Cardiac muscle cell (in vitro differentiated cells and primary cell): ENCODE measurements at regions not wholly inside any gene's neighbourhood (a gene's known extent, or its start where the extent isn't known, plus 50 kb on each side); places are given as distances from the start of the nearest gene placed in this dataset.

Source experiments
- DNase-seq, 2 donors: peaks; one replicate each; pipeline versions ENCODE4 v3.0.0 to v3.0.0-alpha.2; 2010 to 2017; ENCODE audit warnings: low read depth in 1 of 2, low spot score in 1 of 2
- H3K27ac ChIP-seq: fragments of 200-600 bp; sonication (generic); 2 replicates; pipeline ENCODE4 v1.5.1; 2016
- H3K27me3 ChIP-seq: fragments of 200-600 bp; sonication (generic); 2 replicates; pipeline ENCODE4 v1.6.0; 2016; ENCODE audit warnings: control low read depth
- H3K36me3 ChIP-seq: fragments of 200-600 bp; sonication (generic); 2 replicates; pipeline ENCODE4 v1.5.1; 2016; ENCODE audit warnings: control low read depth
- H3K4me1 ChIP-seq: fragments of 200-600 bp; sonication (generic); 2 replicates; pipeline ENCODE4 v1.8.1; 2017; ENCODE audit warnings: low read depth, mild to moderate bottlenecking, mixed run types
- H3K4me3 ChIP-seq: fragments of 200-600 bp; sonication (generic); 2 replicates; pipeline ENCODE4 v1.5.1; 2016; ENCODE audit warnings: mild to moderate bottlenecking
- H3K9me3 ChIP-seq: fragments of 200-600 bp; sonication (generic); 2 replicates; pipeline ENCODE4 v1.5.1; 2017; ENCODE audit warnings: low read depth, mild to moderate bottlenecking, control low read depth
- TF ChIP-seq, protein P1 (sequence below): IDR thresholded peaks from 2 replicates; pipeline ENCODE4 v1.5.1; 2012; ENCODE audit warnings: low read depth, mild to moderate bottlenecking, low read length

DNA sequence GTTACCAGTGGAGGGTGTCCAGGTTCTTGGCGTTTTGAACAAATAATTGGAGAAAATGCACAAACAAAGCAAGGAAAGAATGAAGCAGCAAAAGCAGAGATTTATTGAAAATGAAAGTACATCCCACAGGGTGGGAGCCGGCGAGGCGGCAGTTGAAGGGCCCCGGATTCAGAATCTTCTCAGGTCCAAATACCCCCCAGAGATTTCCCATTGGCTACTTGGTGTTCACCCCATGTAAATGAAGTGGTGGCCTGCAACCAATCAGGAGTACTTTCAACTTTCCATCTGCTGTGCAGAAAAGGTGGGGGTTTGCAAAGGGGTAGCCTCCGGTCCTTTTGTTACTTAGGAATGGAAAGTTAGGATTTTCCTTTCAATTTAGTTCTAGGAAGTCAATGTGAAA is 1447.0 kb downstream of the C4orf33 start:
- Histone ChIP-seq H3K9me3 (no peaks in the 10 kb centered on the region), H3K27me3 (peaks cover 7% of the 10 kb centered on the region), H3K4me3 (no peak overlapping the region), H3K27ac (no peak overlapping the region), H3K4me1 (peaks cover 12% of the 10 kb centered on the region), H3K36me3 (no peaks in the 10 kb centered on the region)
- no peak for DNase-seq
- TF ChIP-seq, protein P1, sequence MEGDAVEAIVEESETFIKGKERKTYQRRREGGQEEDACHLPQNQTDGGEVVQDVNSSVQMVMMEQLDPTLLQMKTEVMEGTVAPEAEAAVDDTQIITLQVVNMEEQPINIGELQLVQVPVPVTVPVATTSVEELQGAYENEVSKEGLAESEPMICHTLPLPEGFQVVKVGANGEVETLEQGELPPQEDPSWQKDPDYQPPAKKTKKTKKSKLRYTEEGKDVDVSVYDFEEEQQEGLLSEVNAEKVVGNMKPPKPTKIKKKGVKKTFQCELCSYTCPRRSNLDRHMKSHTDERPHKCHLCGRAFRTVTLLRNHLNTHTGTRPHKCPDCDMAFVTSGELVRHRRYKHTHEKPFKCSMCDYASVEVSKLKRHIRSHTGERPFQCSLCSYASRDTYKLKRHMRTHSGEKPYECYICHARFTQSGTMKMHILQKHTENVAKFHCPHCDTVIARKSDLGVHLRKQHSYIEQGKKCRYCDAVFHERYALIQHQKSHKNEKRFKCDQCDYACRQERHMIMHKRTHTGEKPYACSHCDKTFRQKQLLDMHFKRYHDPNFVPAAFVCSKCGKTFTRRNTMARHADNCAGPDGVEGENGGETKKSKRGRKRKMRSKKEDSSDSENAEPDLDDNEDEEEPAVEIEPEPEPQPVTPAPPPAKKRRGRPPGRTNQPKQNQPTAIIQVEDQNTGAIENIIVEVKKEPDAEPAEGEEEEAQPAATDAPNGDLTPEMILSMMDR = no peak

DNA sequence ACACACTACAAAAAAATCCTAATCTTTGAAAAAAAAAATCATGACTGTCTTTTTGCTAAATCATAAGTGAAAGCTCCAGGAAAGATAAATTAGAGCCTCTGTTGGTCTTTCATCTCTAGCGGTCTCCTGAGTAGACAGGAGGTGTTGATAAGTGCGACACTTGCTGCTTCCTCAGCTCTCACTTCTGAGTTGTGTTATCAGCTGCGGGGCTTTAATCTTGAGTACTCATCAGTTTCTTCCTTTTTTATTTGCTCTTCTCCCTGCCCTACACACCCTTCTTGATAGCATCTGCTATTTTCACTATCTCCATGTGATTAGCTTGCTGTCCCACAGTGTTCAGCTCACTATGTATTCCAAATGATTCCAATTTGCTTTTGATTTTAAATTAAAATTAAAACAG is 1449.2 kb downstream of the C4orf33 start:
- no peak overlapping the region for H3K27ac ChIP-seq
- peaks cover 12% of the 10 kb centered on the region for H3K4me1 ChIP-seq
- peak in 1 of 2 donors; percentile 3 for DNase-seq
- no peak overlapping the region for H3K4me3 ChIP-seq
- H3K9me3 ChIP-seq = no peaks in the 10 kb centered on the region
- H3K27me3 ChIP-seq = peaks cover 7% of the 10 kb centered on the region
- TF ChIP-seq, protein P1 = no peak
- no peaks in the 10 kb centered on the region for H3K36me3 ChIP-seq

DNA sequence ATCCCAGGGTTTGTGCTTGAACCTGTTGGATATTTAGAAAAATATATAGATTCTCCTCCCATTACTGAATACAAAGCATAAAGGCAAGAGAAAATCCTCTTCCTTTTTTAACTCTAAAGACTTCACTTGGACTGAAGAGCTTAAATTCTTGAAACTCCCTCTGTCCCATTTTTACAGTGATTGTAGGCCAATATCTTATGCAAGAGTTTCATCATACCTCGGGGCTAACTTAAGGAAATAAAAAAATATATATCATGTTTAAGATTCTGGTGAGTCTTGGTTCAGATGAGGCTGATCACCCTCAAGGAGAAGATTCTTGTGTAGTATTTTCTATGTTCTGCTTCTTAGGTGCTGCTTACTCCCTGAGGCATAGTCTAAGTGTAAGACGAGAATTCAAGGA is 1449.6 kb downstream of the C4orf33 start:
- H3K27ac ChIP-seq = no peak overlapping the region
- H3K4me1 ChIP-seq = peaks cover 12% of the 10 kb centered on the region
- peaks cover 7% of the 10 kb centered on the region for H3K27me3 ChIP-seq
- TF ChIP-seq, protein P1 = no peak
- no peaks in the 10 kb centered on the region for H3K36me3 ChIP-seq
- H3K4me3 ChIP-seq = no peak overlapping the region
- DNase-seq = peak in 1 of 2 donors; percentile 25
- H3K9me3 ChIP-seq = no peaks in the 10 kb centered on the region

DNA sequence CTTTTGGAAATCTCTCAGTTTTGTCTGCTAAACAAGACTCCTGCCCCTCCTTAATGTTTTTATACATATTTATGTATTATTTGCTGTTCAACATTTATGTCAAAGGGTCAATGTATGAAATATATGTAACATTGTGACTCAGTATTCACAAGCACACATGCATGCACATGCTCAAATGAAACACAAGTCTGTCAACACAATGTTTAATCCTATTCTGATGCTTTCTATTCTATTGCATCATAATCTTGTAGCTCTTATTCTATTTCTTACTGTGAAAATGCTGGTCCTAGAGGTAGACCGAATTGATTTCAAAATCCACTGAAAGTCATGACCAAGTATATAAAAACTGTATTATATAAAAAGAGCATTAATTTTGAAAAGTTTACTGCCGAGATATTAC is 1463.3 kb downstream of the C4orf33 start:
- Histone ChIP-seq H3K27ac (no peak overlapping the region), H3K4me1 (no peaks in the 10 kb centered on the region), H3K4me3 (no peak overlapping the region), H3K36me3 (no peaks in the 10 kb centered on the region), H3K9me3 (no peaks in the 10 kb centered on the region), H3K27me3 (no peaks in the 10 kb centered on the region)
- no peak for DNase-seq
- TF ChIP-seq, protein P1 = no peak

DNA sequence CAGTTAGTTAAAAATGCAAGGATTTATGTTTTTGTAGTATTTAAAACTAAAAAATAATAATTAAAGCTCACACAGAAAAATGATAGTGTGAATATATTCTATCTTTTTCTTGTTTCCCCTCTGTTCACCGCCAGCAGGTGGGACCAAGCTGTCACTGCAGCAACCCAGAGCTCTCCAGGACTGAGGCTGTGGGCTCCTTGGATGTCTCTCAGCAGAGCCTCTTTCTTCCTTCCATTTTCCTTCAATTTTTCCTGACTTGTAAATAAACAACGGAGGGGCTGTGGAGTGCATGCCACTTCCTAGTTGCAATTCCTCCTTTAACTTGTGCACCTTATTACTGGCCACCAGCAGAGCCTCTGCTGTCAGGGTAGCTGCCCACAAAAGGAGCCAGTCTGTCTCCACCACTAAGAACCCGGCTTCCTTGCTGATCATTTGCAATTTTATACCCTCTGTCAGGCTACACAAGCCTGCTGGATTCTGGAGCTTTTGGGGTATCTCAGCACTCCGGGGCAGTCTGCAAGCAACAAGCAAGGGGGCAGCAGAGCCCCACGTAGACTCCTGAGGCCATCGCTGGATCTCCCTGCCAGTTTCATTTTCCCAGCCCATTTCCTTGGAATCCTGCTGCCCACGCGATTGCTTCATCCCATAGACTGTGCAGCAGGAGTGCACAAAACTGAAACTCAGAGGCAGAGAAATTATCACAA is 1467.4 kb downstream of the C4orf33 start:
- no peaks in the 10 kb centered on the region for H3K9me3 ChIP-seq
- TF ChIP-seq, protein P1 = peak; percentile 73
- no peaks in the 10 kb centered on the region for H3K27me3 ChIP-seq
- H3K4me3 ChIP-seq = no peak overlapping the region
- no peaks in the 10 kb centered on the region for H3K4me1 ChIP-seq
- DNase-seq = peak; percentile 42 to 88
- H3K27ac ChIP-seq = no peak overlapping the region
- H3K36me3 ChIP-seq = no peaks in the 10 kb centered on the region
